WTC11 (cell line): ENCODE measurements at regions not wholly inside any gene's neighbourhood (a gene's known extent, or its start where the extent isn't known, plus 50 kb on each side); places are given as distances from the start of the nearest gene placed in this dataset.

Source experiments
- ATAC-seq: fragments of 200-7000 bp; cut with Tn5 transposase; 2 replicates; pipeline ENCODE4 v1.10.0; 2021; ENCODE audit warnings: mild to moderate bottlenecking, moderate library complexity
- CTCF ChIA-PET: fragments of 300-600 bp; sonication (Branson Sonifier 250); formaldehyde crosslinking; loops from one replicate; lab custom pipeline; 2021; ENCODE audit warnings: antibody characterized with exemption; lab: Charles Lee
- POLR2A ChIA-PET: fragments of 350-600 bp; sonication (Branson Sonifier 250); formaldehyde crosslinking; loops from one replicate; lab custom pipeline; 2021; ENCODE audit warnings: antibody characterized with exemption; lab: Charles Lee
- DNase-seq: peaks from one replicate; pipeline ENCODE4 v3.0.0; 2021; ENCODE audit warnings: low spot score
- H3K27ac Mint-ChIP-seq: 2 replicates; pipeline ENCODE4 v1.8.0; 2021; ENCODE audit warnings: mixed read lengths
- H3K27me3 Mint-ChIP-seq: 2 replicates; pipeline ENCODE4 v1.8.0; 2021; ENCODE audit warnings: low read depth, mild to moderate bottlenecking, moderate library complexity, mixed read lengths
- H3K36me3 Mint-ChIP-seq: 2 replicates; pipeline ENCODE4 v1.8.0; 2021; ENCODE audit warnings: mixed read lengths
- H3K4me1 Mint-ChIP-seq: 2 replicates; pipeline ENCODE4 v1.8.0; 2022; ENCODE audit warnings: mixed read lengths
- H3K4me3 Mint-ChIP-seq: 2 replicates; pipeline ENCODE4 v1.8.0; 2021; ENCODE audit warnings: mild to moderate bottlenecking, moderate library complexity, mixed read lengths
- H3K9me3 Mint-ChIP-seq: 2 replicates; pipeline ENCODE4 v1.8.0; 2021; ENCODE audit warnings: mixed read lengths
- AFF4 ChIP-seq: sonication (generic); formaldehyde crosslinking; IDR thresholded peaks from 2 replicates; pipeline ENCODE4 v1.8.1; 2023; ENCODE audit warnings: mild to moderate bottlenecking, missing genetic modification reagents, borderline replicate concordance
- ARID4B ChIP-seq: sonication (generic); formaldehyde crosslinking; IDR thresholded peaks from 2 replicates; pipeline ENCODE4 v1.8.0; 2023; ENCODE audit warnings: missing genetic modification reagents, mild to moderate bottlenecking, borderline replicate concordance
- ATF2 ChIP-seq: sonication (generic); formaldehyde crosslinking; IDR thresholded peaks from 2 replicates; pipeline ENCODE4 v1.8.1; 2022; ENCODE audit warnings: low read depth, missing genetic modification reagents, borderline replicate concordance
- CREB1 ChIP-seq: sonication (generic); formaldehyde crosslinking; IDR thresholded peaks from 2 replicates; pipeline ENCODE4 v1.8.0; 2023; ENCODE audit warnings: mild to moderate bottlenecking, missing genetic modification reagents
- E2F5 ChIP-seq: sonication (generic); formaldehyde crosslinking; IDR thresholded peaks from 2 replicates; pipeline ENCODE4 v1.8.1; 2022; ENCODE audit warnings: mild to moderate bottlenecking, moderate library complexity, missing genetic modification reagents
- FOXP1 ChIP-seq: sonication (generic); formaldehyde crosslinking; IDR thresholded peaks from 2 replicates; pipeline ENCODE4 v1.8.0; 2022; ENCODE audit warnings: missing genetic modification reagents, mild to moderate bottlenecking, moderate library complexity, borderline replicate concordance
- GABPB1 ChIP-seq: sonication (generic); formaldehyde crosslinking; IDR thresholded peaks from 2 replicates; pipeline ENCODE4 v1.8.1; 2023; ENCODE audit warnings: mild to moderate bottlenecking, missing genetic modification reagents
- HMGA2 ChIP-seq: fragments of 250-450 bp; sonication (Bioruptor Pico); IDR thresholded peaks from 2 replicates; pipeline ENCODE4 v1.4.0; 2021; ENCODE audit warnings: mild to moderate bottlenecking, moderate library complexity
- HMGXB4 ChIP-seq: sonication (generic); formaldehyde crosslinking; IDR thresholded peaks from 2 replicates; pipeline ENCODE4 v1.8.1; 2023; ENCODE audit warnings: mild to moderate bottlenecking, moderate library complexity, missing genetic modification reagents
- IRF2 ChIP-seq: sonication (generic); formaldehyde crosslinking; IDR thresholded peaks from 2 replicates; pipeline ENCODE4 v1.8.0; 2022; ENCODE audit warnings: low read depth, missing genetic modification reagents, borderline replicate concordance
- JUN ChIP-seq: sonication (generic); formaldehyde crosslinking; IDR thresholded peaks from 2 replicates; pipeline ENCODE4 v1.8.0; 2023; ENCODE audit warnings: mild to moderate bottlenecking, missing genetic modification reagents
- NFE2L1 ChIP-seq: sonication (generic); formaldehyde crosslinking; IDR thresholded peaks from 2 replicates; pipeline ENCODE4 v1.8.1; 2023; ENCODE audit warnings: missing genetic modification reagents
- SP1 ChIP-seq: sonication (generic); formaldehyde crosslinking; conservative IDR thresholded peaks from 2 replicates; pipeline ENCODE4 v1.8.1; 2022; ENCODE audit warnings: missing genetic modification reagents
- STAT6 ChIP-seq: sonication (generic); formaldehyde crosslinking; conservative IDR thresholded peaks from 2 replicates; pipeline ENCODE4 v1.8.1; 2023; ENCODE audit warnings: mild to moderate bottlenecking, low read depth, missing genetic modification reagents, moderate library complexity
- TEAD4 ChIP-seq: sonication (generic); formaldehyde crosslinking; IDR thresholded peaks from 2 replicates; pipeline ENCODE4 v1.8.0; 2022; ENCODE audit warnings: mild to moderate bottlenecking, missing genetic modification reagents
- ZBTB21 ChIP-seq: sonication (generic); formaldehyde crosslinking; IDR thresholded peaks from 2 replicates; pipeline ENCODE4 v1.8.1; 2023; ENCODE audit warnings: mild to moderate bottlenecking, missing genetic modification reagents, borderline replicate concordance
- ZNF121 ChIP-seq: sonication (generic); formaldehyde crosslinking; IDR thresholded peaks from 2 replicates; pipeline ENCODE4 v1.8.0; 2023; ENCODE audit warnings: missing genetic modification reagents
- ZNF138 ChIP-seq: sonication (generic); formaldehyde crosslinking; conservative IDR thresholded peaks from 2 replicates; pipeline ENCODE4 v1.8.1; 2022; ENCODE audit warnings: mild to moderate bottlenecking, moderate library complexity, missing genetic modification reagents
- ZNF232 ChIP-seq: sonication (generic); formaldehyde crosslinking; IDR thresholded peaks from 2 replicates; pipeline ENCODE4 v1.8.0; 2022; ENCODE audit warnings: mild to moderate bottlenecking, missing genetic modification reagents
- ZNF263 ChIP-seq: sonication (generic); formaldehyde crosslinking; IDR thresholded peaks from 2 replicates; pipeline ENCODE4 v1.8.1; 2022; ENCODE audit warnings: low read depth, mild to moderate bottlenecking, moderate library complexity, missing genetic modification reagents

GRCh38 chr6:106870069-106870468, 104.5 kb downstream of the CD24 start (continued):
- TF ChIP-seq ZNF263 (no peak), HMGA2 (no peak), ZNF121 (CRISPR knock-in tag) (no peak), ARID4B (CRISPR knock-in tag) (no peak), ZNF232 (no peak), FOXP1 (CRISPR knock-in tag) (no peak), CREB1 (no peak), ATF2 (CRISPR knock-in tag) (no peak), SP1 (CRISPR knock-in tag) (no peak), ZNF138 (CRISPR knock-in tag) (no peak), E2F5 (CRISPR knock-in tag) (no peak), AFF4 (no peak)

GRCh38 chr6:106869203-106869602, 105.3 kb downstream of the CD24 start:
- Mint-ChIP-seq H3K4me3 (no peak overlapping the region), H3K27me3 (peaks cover 7% of the 10 kb centered on the region), H3K36me3 (peaks cover 46% of the 10 kb centered on the region), H3K27ac (no peak overlapping the region), H3K9me3 (peaks cover 50% of the 10 kb centered on the region), H3K4me1 (peaks cover 34% of the 10 kb centered on the region)
- POLR2A ChIA-PET, result no interaction called here
- ATAC-seq, result no peak
- no peak for DNase-seq
- CTCF ChIA-PET, result no interaction called here
- TF ChIP-seq HMGXB4 (CRISPR knock-in tag) (no peak), STAT6 (CRISPR knock-in tag) (no peak), IRF2 (CRISPR knock-in tag) (no peak), NFE2L1 (CRISPR knock-in tag) (no peak), E2F5 (CRISPR knock-in tag) (no peak), JUN (no peak), TEAD4 (no peak), ZBTB21 (CRISPR knock-in tag) (no peak), GABPB1 (CRISPR knock-in tag) (no peak), HMGA2 (no peak)
